WTC11 (cell line): ENCODE measurements at regions not wholly inside any gene's neighbourhood (a gene's known extent, or its start where the extent isn't known, plus 50 kb on each side); places are given as distances from the start of the nearest gene placed in this dataset.

Experiments used
- ATAC-seq: fragments of 200-7000 bp; cut with Tn5 transposase; 2 replicates; pipeline ENCODE4 v1.10.0; 2021; ENCODE audit warnings: mild to moderate bottlenecking, moderate library complexity
- CTCF ChIA-PET: fragments of 300-600 bp; sonication (Branson Sonifier 250); formaldehyde crosslinking; loops from one replicate; lab custom pipeline; 2021; ENCODE audit warnings: antibody characterized with exemption; lab: Charles Lee
- POLR2A ChIA-PET: fragments of 350-600 bp; sonication (Branson Sonifier 250); formaldehyde crosslinking; loops from one replicate; lab custom pipeline; 2021; ENCODE audit warnings: antibody characterized with exemption; lab: Charles Lee
- DNase-seq: peaks from one replicate; pipeline ENCODE4 v3.0.0; 2021; ENCODE audit warnings: low spot score
- H3K27ac Mint-ChIP-seq: 2 replicates; pipeline ENCODE4 v1.8.0; 2021; ENCODE audit warnings: mixed read lengths
- H3K27me3 Mint-ChIP-seq: 2 replicates; pipeline ENCODE4 v1.8.0; 2021; ENCODE audit warnings: low read depth, mild to moderate bottlenecking, moderate library complexity, mixed read lengths
- H3K36me3 Mint-ChIP-seq: 2 replicates; pipeline ENCODE4 v1.8.0; 2021; ENCODE audit warnings: mixed read lengths
- H3K4me1 Mint-ChIP-seq: 2 replicates; pipeline ENCODE4 v1.8.0; 2022; ENCODE audit warnings: mixed read lengths
- H3K4me3 Mint-ChIP-seq: 2 replicates; pipeline ENCODE4 v1.8.0; 2021; ENCODE audit warnings: mild to moderate bottlenecking, moderate library complexity, mixed read lengths
- H3K9me3 Mint-ChIP-seq: 2 replicates; pipeline ENCODE4 v1.8.0; 2021; ENCODE audit warnings: mixed read lengths
- CBFB ChIP-seq: sonication (generic); formaldehyde crosslinking; IDR thresholded peaks from 2 replicates; pipeline ENCODE4 v1.8.1; 2022; ENCODE audit warnings: mild to moderate bottlenecking, low read depth, missing genetic modification reagents
- E2F4 ChIP-seq: sonication (generic); formaldehyde crosslinking; IDR thresholded peaks from 2 replicates; pipeline ENCODE4 v1.8.1; 2022; ENCODE audit warnings: low read depth, mild to moderate bottlenecking, moderate library complexity, missing genetic modification reagents, borderline replicate concordance
- ERG ChIP-seq: fragments of 250-450 bp; sonication (Bioruptor Pico); IDR thresholded peaks from 2 replicates; pipeline ENCODE4 v1.8.0; 2021; ENCODE audit warnings: mild to moderate bottlenecking
- ETV6 ChIP-seq: sonication (generic); formaldehyde crosslinking; IDR thresholded peaks from 2 replicates; pipeline ENCODE4 v1.8.1; 2022; ENCODE audit warnings: mild to moderate bottlenecking, missing genetic modification reagents
- FOXP4 ChIP-seq: sonication (generic); formaldehyde crosslinking; IDR thresholded peaks from 2 replicates; pipeline ENCODE4 v1.8.0; 2022; ENCODE audit warnings: mild to moderate bottlenecking, missing genetic modification reagents
- GRHL2 ChIP-seq: fragments of 250-450 bp; sonication (Bioruptor Pico); IDR thresholded peaks from 2 replicates; pipeline ENCODE4 v1.8.0; 2022; ENCODE audit warnings: mild to moderate bottlenecking, moderate library complexity; ENCODE audit not compliant: insufficient replicate concordance, severe bottlenecking
- MLX ChIP-seq: sonication (generic); formaldehyde crosslinking; IDR thresholded peaks from 2 replicates; pipeline ENCODE4 v1.8.1; 2023; ENCODE audit warnings: mild to moderate bottlenecking, missing genetic modification reagents, moderate library complexity
- MXD4 ChIP-seq: fragments of 250-450 bp; sonication (Bioruptor Pico); IDR thresholded peaks from 2 replicates; pipeline ENCODE4 v1.8.0; 2021; ENCODE audit warnings: mild to moderate bottlenecking, moderate library complexity, borderline replicate concordance
- TP53 ChIP-seq: sonication (generic); formaldehyde crosslinking; IDR thresholded peaks from 2 replicates; pipeline ENCODE4 v1.8.1; 2023; ENCODE audit warnings: mild to moderate bottlenecking, missing genetic modification reagents
- ZNF121 ChIP-seq: sonication (generic); formaldehyde crosslinking; IDR thresholded peaks from 2 replicates; pipeline ENCODE4 v1.8.0; 2023; ENCODE audit warnings: missing genetic modification reagents
- ZNF416 ChIP-seq: fragments of 250-450 bp; sonication (Bioruptor Pico); IDR thresholded peaks from 2 replicates; pipeline ENCODE4 v1.9.0; 2021; ENCODE audit warnings: mild to moderate bottlenecking, inconsistent platforms
- ZNF532 ChIP-seq: fragments of 250-450 bp; sonication (Bioruptor Pico); IDR thresholded peaks from 2 replicates; pipeline ENCODE4 v1.9.0; 2021; ENCODE audit warnings: mild to moderate bottlenecking, borderline replicate concordance
- TF ChIP-seq, protein P1 (sequence below): sonication (generic); formaldehyde crosslinking; IDR thresholded peaks from 2 replicates; pipeline ENCODE4 v1.8.0; 2022; ENCODE audit warnings: mild to moderate bottlenecking, missing genetic modification reagents
- TF ChIP-seq, protein P2 (sequence below): fragments of 250-450 bp; sonication (Bioruptor Pico); IDR thresholded peaks from 2 replicates; pipeline ENCODE4 v1.9.0; 2021; ENCODE audit warnings: moderate library complexity, mild to moderate bottlenecking, inconsistent platforms, borderline replicate concordance
- TF ChIP-seq, protein P3 (sequence below): sonication (generic); formaldehyde crosslinking; IDR thresholded peaks from 2 replicates; pipeline ENCODE4 v1.8.1; 2022; ENCODE audit warnings: mild to moderate bottlenecking, moderate library complexity, missing genetic modification reagents

DNA sequence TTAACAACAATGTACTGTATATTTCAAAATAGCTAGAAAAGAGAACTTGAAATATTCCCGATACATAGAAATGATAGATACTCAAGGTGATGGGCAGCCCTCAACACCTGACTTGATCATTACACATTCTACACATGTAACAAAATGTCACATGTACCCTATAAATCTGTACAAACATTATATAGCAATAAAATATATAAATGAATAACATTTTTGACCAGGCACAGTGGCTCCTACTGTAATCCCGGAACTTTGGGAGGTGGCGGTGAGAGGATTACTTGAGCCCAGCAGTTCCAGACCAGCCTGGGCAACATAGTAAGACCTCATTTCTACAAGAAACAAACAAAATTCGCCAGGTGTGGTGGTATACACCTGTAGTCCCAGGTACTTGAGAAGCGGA is 659.5 kb upstream of the NRP1 start:
- H3K4me1 Mint-ChIP-seq = no peaks in the 10 kb centered on the region
- H3K27me3 Mint-ChIP-seq = no peaks in the 10 kb centered on the region
- ATAC-seq (no peak), DNase-seq (no peak)
- H3K27ac Mint-ChIP-seq = no peak overlapping the region
- POLR2A ChIA-PET = no interaction called here
- no peaks in the 10 kb centered on the region for H3K36me3 Mint-ChIP-seq
- no peak overlapping the region for H3K4me3 Mint-ChIP-seq
- TF ChIP-seq FOXP4 (CRISPR knock-in tag) = no peak
- TF ChIP-seq, protein P1, sequence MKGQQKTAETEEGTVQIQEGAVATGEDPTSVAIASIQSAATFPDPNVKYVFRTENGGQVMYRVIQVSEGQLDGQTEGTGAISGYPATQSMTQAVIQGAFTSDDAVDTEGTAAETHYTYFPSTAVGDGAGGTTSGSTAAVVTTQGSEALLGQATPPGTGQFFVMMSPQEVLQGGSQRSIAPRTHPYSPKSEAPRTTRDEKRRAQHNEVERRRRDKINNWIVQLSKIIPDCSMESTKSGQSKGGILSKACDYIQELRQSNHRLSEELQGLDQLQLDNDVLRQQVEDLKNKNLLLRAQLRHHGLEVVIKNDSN (CRISPR knock-in tag) = no peak
- TF ChIP-seq, protein P2, sequence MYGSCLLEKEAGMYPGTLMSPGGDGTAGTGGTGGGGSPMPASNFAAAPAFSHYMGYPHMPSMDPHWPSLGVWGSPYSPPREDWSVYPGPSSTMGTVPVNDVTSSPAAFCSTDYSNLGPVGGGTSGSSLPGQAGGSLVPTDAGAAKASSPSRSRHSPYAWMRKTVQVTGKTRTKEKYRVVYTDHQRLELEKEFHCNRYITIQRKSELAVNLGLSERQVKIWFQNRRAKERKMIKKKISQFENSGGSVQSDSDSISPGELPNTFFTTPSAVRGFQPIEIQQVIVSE (CRISPR knock-in tag) = no peak
- no peak for TF ChIP-seq E2F4 (CRISPR knock-in tag)
- TF ChIP-seq ERG (CRISPR knock-in tag) = no peak
- TF ChIP-seq ETV6 (CRISPR knock-in tag) = no peak
- TF ChIP-seq GRHL2 (CRISPR knock-in tag) = no peak
- TF ChIP-seq TP53 (CRISPR knock-in tag) = no peak
- TF ChIP-seq ZNF121 (CRISPR knock-in tag) = no peak
- no peak for TF ChIP-seq ZNF416 (CRISPR knock-in tag)
- no peak for TF ChIP-seq ZNF532 (CRISPR knock-in tag)
- peaks cover 9% of the 10 kb centered on the region for H3K9me3 Mint-ChIP-seq
- CTCF ChIA-PET = no interaction called here

- ATAC-seq = no peak
- no peaks in the 10 kb centered on the region for H3K27me3 Mint-ChIP-seq
- H3K4me3 Mint-ChIP-seq = no peak overlapping the region
- H3K9me3 Mint-ChIP-seq = peaks cover 9% of the 10 kb centered on the region
- H3K27ac Mint-ChIP-seq = no peak overlapping the region
- H3K4me1 Mint-ChIP-seq = no peaks in the 10 kb centered on the region
- DNase-seq = no peak
- ChIA-PET CTCF (no interaction called here), POLR2A (no interaction called here)
- TF ChIP-seq CBFB (CRISPR knock-in tag) (no peak), MLX (CRISPR knock-in tag) (no peak), MXD4 (CRISPR knock-in tag) (no peak)
- TF ChIP-seq, protein P3, sequence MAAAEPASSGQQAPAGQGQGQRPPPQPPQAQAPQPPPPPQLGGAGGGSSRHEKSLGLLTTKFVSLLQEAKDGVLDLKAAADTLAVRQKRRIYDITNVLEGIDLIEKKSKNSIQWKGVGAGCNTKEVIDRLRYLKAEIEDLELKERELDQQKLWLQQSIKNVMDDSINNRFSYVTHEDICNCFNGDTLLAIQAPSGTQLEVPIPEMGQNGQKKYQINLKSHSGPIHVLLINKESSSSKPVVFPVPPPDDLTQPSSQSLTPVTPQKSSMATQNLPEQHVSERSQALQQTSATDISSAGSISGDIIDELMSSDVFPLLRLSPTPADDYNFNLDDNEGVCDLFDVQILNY = no peak
- no peaks in the 10 kb centered on the region for H3K36me3 Mint-ChIP-seq
Measured at GRCh38 chr10:33991924-33992323, 657.5 kb upstream of the NRP1 start.
